Gastrocnemius medialis (tissue), 4 donors: ENCODE measurements at regions not wholly inside any gene's neighbourhood (a gene's known extent, or its start where the extent isn't known, plus 50 kb on each side); places are given as distances from the start of the nearest gene placed in this dataset.

Source experiments
- ATAC-seq, 2 donors: fragments of 150-250 bp; one replicate each; pipeline ENCODE4 v1.9.1; 2016
- DNase-seq, 2 donors: peaks; one replicate each; pipeline ENCODE4 v3.0.0-alpha.2; 2019
- H3K27ac ChIP-seq, 4 donors: fragments of 200-600 bp; sonication (generic); 1 replicate in 1 of 4; 2 replicates in 3 of 4; pipeline ENCODE4 v1.5.1; 2016 to 2018; ENCODE audit warnings: mild to moderate bottlenecking in 2 of 4, moderate library complexity in 1 of 4
- H3K27me3 ChIP-seq, 3 donors: fragments of 200-600 bp; sonication (generic) in 2 of 3; 1 replicate in 1 of 3; 2 replicates in 2 of 3; pipeline versions ENCODE4 v1.5.1 to v1.6.0; 2016 to 2019; ENCODE audit warnings: mild to moderate bottlenecking in 1 of 3, moderate library complexity in 1 of 3
- H3K36me3 ChIP-seq, 2 donors: fragments of 200-600 bp; sonication (generic) in 1 of 2; one replicate each; pipeline ENCODE4 v1.5.1; 2017 to 2018
- H3K4me1 ChIP-seq, 2 donors: fragments of 200-600 bp; sonication (generic) in 1 of 2; one replicate each; pipeline ENCODE4 v1.5.1; 2016 to 2017; ENCODE audit warnings: mild to moderate bottlenecking in 2 of 2
- H3K4me3 ChIP-seq, 4 donors: fragments of 200-600 bp; sonication (generic) in 3 of 4; 1 replicate in 1 of 4; 2 replicates in 3 of 4; pipeline ENCODE4 v1.5.1; 2016 to 2019; ENCODE audit warnings: mild to moderate bottlenecking in 2 of 4
- H3K9me3 ChIP-seq, 3 donors: fragments of 200-600 bp; sonication (generic) in 2 of 3; 1 replicate in 1 of 3; 2 replicates in 2 of 3; pipeline ENCODE4 v1.5.1; 2016 to 2019
- CTCF ChIP-seq, 5 experiments: fragments of 450-650 bp in 3 of 5; fragments of 200-600 bp in 2 of 5; sonication (generic) in 2 of 5; IDR thresholded peaks in 4 of 5; conservative IDR thresholded peaks in 1 of 5; 1 replicate in 4 of 5; 2 replicates in 1 of 5; pipeline ENCODE4 v1.5.1; 2016 to 2019; ENCODE audit warnings: antibody characterized with exemption in 5 of 5, mild to moderate bottlenecking in 3 of 5, moderate library complexity in 3 of 5
- POLR2A ChIP-seq, 2 donors: fragments of 450-650 bp; IDR thresholded peaks; one replicate each; pipeline ENCODE4 v1.6.1; 2017; ENCODE audit warnings: antibody characterized with exemption in 2 of 2, mild to moderate bottlenecking in 2 of 2, moderate library complexity in 2 of 2
- in situ Hi-C, 4 donors: fragments of 200-750 bp; cut with MboI; loops; one replicate each; pipeline versions ENCODE4 v1.15.0 to v1.8.0; 2017; ENCODE audit warnings: low sequenced_read_pairs in 4 of 4
- intact Hi-C: fragments of 100-400 bp; cut with DNase I; formaldehyde crosslinking; loops from one replicate; pipeline ENCODE4 v1.15.1; 2023; ENCODE audit warnings: low total_unique reads

- in situ Hi-C loops: no loop called here
- peak overlapping the region in 1 of 4 donors; percentile 30 for H3K27ac ChIP-seq
- no peak for DNase-seq
These were observed 151.4 kb upstream of the XPO1 start for GRCh38 chr2:61689568-61689967.

GRCh38 chr2:61688369-61689334 is 150.5 kb upstream of the XPO1 start:
- Histone ChIP-seq H3K27ac (no peak overlapping the region), H3K36me3 (no peaks in the 10 kb centered on the region), H3K4me1 (no peaks in the 10 kb centered on the region), H3K4me3 (no peak overlapping the region), H3K9me3 (no peaks in the 10 kb centered on the region), H3K27me3 (no peaks in the 10 kb centered on the region)
- DNase-seq (no peak), ATAC-seq (no peak)
- intact Hi-C loops (no loop called here), in situ Hi-C loops (no loop called here)
- TF ChIP-seq POLR2A (IDR thresholded peaks at IDR 0.05) (no peak), CTCF (IDR thresholded peaks at IDR 0.05 in 4 of 5, conservative IDR thresholded peaks at IDR 0.05 in 1 of 5) (no peak)

More at GRCh38 chr2:61689568-61689967, 151.4 kb upstream of the XPO1 start:
- peaks cover 4 to 5% of the 10 kb centered on the region in 2 donors for H3K4me1 ChIP-seq
- no peaks in the 10 kb centered on the region for H3K27me3 ChIP-seq
- no peaks in the 10 kb centered on the region for H3K36me3 ChIP-seq
- H3K9me3 ChIP-seq: no peaks in the 10 kb centered on the region
- intact Hi-C loops: no loop called here
- TF ChIP-seq CTCF (IDR thresholded peaks at IDR 0.05 in 4 of 5, conservative IDR thresholded peaks at IDR 0.05 in 1 of 5): no peak
- no peak for TF ChIP-seq POLR2A (IDR thresholded peaks at IDR 0.05)
- ATAC-seq: no peak
- no peak overlapping the region for H3K4me3 ChIP-seq

- ATAC-seq (no peak), DNase-seq (no peak)
- in situ Hi-C loops: no loop called here
- intact Hi-C loops: loop anchor here (2.0 to 10.0 kb wide), 2 partner anchors 14 to 534 kb away; no protein-coding TSS in a partner anchor
- no peaks in the 10 kb centered on the region for H3K9me3 ChIP-seq
- H3K4me3 ChIP-seq: no peak overlapping the region
- H3K36me3 ChIP-seq: no peaks in the 10 kb centered on the region
- no peaks in the 10 kb centered on the region for H3K4me1 ChIP-seq
- no peak overlapping the region for H3K27ac ChIP-seq
- no peaks in the 10 kb centered on the region for H3K27me3 ChIP-seq
- TF ChIP-seq CTCF (IDR thresholded peaks at IDR 0.05 in 4 of 5, conservative IDR thresholded peaks at IDR 0.05 in 1 of 5): no peak
- no peak for TF ChIP-seq POLR2A (IDR thresholded peaks at IDR 0.05)
These were observed 140.9 kb upstream of the XPO1 start for GRCh38 chr2:61679096-61679495.

GRCh38 chr2:61677942-61678341 is 139.8 kb upstream of the XPO1 start:
- DNase-seq (no peak), ATAC-seq (no peak)
- Histone ChIP-seq H3K27me3 (no peaks in the 10 kb centered on the region), H3K9me3 (no peaks in the 10 kb centered on the region), H3K4me3 (no peak overlapping the region), H3K27ac (no peak overlapping the region), H3K36me3 (no peaks in the 10 kb centered on the region), H3K4me1 (no peaks in the 10 kb centered on the region)
- intact Hi-C loops (loop anchor here (2.0 to 10.0 kb wide), 2 partner anchors 15 to 533 kb away; no protein-coding TSS in a partner anchor), in situ Hi-C loops (no loop called here)
- no peak for TF ChIP-seq POLR2A (IDR thresholded peaks at IDR 0.05)
- TF ChIP-seq CTCF (IDR thresholded peaks at IDR 0.05 in 4 of 5, conservative IDR thresholded peaks at IDR 0.05 in 1 of 5): no peak
